Fibroblast of skin of scalp (primary cell): ENCODE measurements at regions not wholly inside any gene's neighbourhood (a gene's known extent, or its start where the extent isn't known, plus 50 kb on each side); places are given as distances from the start of the nearest gene placed in this dataset.
"Not testable (repeated sequence)": the region's sequence is repeated elsewhere in the genome, so short reads cannot be mapped to it uniquely, and the experiment has no call there.

Experiments used
- DNase-seq: peaks from one replicate; pipeline ENCODE4 v3.0.0-alpha.2; 2013

DNA sequence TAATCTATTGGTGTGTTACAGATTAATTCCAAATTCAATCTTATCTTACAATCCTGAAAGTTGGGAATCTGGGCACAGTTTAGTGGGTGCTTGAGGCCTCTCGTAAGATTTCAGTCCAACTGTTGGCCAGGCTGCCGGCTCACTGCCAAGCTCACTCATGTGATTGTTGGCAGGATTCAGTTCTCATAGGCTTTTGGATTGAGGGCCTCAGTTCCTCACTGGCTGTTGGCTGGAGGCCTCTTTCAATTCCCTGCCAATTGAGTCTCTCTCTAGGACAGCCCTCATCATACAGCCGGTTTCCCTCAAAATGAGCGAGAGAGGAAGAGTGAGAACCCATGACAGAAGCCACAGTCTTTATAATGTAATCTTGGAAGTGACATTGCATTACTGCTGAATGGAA, 123.5 kb upstream of the FBXO33 start:
- no peak for DNase-seq

DNA sequence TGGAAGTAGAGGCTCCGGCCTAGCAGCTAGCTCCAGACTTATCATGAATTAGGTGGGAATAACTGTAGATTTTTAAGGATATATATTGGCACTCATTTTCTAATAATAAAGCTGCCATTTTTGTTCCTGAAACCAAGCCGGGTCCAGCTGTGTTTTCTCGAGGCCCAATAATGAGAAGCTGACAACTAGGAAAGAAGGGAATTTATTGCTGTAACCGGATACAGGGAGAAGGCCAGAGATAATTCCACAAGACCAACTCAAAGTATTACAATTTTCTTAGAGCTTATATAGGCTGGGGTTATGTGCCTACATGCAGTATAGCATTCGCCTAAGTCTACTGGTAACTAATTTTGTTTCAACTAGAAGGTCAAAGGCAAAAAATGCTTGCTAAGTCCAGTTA, 122.3 kb upstream of the FBXO33 start:
- no peak for DNase-seq

DNA sequence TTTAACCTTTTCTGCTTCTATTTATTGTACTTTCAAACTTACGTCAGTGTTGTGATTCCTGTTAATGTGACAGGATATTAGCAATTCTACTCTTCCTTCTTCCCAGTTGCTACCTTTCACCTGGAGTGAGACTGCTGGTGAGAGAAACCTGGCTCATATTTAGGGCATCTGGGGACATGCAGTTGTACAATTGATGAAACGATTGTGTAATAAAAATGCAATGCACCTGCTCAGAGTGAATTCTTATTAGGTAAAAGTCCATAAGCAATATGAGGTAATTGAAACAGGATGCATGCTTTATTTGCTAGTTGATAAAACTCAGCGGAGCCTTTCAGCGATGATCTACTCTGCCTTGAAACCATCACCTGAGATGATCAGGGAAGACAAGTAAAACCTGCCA, 116.1 kb upstream of the FBXO33 start:
- DNase-seq: no peak

DNA sequence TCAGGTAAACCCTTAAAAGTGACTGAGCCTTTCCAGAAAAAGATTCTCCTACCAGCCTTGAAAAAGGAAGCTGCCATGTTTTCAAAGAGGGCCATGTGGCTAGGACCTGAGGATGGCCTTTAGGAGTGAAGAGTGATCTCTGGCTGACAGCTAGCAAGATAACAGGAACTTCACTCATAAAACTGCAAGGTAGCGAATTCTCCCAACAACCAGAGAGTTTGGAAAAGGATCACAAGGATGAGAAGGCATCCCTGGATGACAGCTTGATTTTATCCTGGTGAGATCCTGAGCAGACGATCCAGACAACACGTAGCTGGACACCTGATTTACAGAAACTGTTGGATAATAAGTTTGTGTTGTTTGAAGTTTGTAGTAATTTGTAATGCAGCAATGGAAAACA, 115.6 kb upstream of the FBXO33 start:
- DNase-seq: no peak

DNA sequence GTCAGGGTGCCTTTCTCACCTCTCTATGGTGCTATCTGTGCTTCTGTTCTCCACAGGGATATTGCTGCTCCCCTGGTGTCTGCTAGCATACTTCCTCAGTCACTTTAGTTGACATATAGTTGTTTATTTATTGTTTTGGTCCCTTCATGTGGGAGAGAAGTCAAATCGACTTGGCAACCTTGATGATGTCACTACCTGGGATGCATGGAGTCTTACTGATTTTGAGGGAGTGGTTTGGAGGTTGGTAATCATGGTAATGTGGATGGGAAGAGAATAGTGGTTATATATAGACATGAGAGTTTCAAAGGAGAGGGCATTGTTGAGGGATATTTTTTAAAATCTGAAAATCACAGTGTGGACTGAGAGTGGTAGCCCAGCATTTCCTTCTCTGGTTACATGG, 73.6 kb upstream of the FBXO33 start:
- no peak for DNase-seq

DNA sequence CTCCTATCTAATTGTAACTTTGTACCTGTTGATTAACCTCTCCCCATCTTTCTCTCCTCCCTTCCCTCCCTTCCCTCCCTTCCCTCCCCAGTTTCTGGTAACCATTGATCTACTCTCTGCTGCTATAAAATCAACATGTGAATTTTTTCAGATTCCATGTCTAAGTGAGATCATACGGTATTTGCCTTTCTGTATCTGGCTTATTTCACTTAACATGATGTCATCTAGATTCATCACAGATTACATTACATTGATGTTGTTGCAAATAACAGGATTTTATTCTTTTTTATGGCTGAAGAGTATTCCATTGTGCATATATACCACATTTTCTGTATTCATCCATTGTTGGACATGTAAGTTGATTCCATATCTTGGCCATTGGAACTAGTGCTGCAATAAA, 68.0 kb upstream of the FBXO33 start:
- no peak for DNase-seq

DNA sequence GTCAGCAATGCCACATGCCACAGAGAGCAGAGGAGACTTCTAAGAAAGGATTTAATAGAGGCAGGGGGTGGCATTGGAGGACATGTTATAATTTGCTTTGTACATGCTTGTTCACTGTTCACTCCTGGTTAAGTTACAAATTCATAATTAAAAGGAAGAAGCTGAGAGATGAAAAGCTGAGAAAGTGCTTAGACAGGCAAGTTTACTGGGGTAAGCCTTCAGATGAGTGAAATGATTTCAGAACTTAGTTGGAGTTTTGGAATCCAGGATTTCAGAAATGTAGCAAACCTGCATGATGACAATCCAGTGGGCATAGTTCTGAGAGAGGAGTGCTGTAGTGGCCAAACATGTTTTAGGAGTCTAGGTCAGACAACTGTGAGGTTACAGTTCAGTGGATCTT, 67.3 kb upstream of the FBXO33 start:
- no peak for DNase-seq

DNA sequence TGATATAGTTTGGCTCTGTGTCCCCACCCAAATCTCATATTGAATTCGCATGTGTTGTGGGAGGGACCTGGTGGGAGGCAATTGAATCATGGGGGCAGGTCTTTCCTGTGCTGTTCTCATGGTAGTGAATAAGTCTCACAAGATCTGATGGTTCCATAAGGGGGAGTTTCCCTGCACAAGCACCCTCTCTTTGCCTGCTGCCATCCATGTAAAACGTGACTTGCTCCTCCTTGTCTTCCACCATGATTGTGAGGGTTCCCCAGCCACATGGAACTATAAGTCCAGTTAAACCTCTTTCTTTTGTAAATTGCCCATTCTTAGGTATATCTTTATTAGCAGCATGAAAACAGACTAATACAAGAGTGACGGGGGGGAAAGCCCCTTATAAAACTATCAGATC, 65.4 kb upstream of the FBXO33 start:
- DNase-seq: not testable (repeated sequence)

DNA sequence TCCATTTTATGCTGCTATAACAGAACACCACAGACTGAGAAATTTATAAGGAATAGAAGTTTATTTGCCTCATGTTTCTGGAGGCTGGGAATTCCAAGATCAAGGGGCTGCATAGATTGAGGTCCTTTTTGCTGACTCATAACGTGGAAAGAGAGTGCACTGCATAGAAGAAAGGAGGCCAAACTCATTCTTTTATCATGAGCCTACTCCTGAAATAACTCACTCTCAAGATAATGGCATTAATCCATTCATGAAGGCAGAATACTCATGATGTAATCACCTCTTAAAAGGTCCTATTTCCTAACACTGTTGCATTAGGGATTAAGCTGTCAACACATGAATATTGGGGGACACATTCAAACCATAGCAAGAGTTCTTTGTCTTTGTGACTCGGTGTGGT, 60.0 kb upstream of the FBXO33 start:
- peak; percentile 88 for DNase-seq

DNA sequence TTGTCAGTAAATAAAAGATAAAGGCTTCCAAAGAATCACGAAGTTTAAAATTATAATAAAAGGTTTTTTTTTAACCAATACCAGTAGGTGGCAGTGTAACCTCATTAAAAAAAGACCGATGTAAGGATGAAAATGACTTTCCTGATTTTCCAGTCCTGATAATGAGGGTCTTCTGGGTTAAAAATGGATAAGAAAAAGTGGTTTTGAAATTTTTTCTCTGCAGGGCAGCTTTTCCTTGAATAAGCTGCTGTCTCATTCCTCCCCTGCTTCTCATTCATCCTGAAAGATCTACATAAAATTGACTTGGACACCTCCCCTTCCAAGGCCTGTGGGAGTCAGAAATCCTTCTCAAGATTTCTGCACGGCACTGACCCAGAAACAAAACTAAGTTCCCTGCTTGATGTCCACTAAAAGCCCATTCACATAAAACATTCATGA, 58.9 kb upstream of the FBXO33 start:
- peak; percentile 54 for DNase-seq

DNA sequence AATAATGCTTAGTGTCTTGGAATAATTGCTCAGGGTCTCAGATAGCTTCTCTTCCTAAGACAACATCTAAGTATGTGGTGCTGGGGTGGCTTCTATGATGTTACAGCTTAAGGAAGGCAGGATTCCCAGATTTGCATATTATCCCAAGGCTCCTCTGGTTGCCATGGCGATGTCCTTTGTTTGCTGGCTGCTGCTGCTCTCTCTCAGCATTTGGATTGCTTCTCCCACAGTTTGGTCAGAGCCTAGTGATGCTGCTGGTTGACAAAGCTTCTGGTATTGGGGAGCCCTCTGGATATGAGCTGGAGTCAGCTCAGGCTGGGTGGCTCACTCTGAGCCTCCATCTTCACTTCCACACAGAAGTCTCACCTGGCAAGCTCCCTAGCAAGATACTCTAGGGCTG, 56.4 kb upstream of the FBXO33 start:
- DNase-seq: peak; percentile 12

DNA sequence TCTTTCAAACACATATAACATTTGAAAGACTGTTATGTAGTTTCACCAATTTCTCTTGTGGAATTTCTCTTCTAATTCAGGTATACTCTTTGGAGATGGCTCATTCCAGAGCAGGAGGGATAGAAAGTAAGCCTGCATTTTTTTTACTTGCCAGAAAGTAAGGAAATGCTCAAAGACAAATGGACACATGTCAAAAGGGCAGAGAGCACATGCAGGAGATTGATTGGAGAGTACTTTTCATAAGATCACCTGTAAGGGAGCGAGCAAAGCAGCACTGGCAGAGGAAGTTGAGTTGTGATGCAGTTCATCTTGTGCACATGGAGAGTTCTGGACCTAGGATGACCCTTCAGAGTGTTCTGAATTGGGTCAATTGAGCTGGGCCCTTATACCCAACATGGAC, 51.4 kb upstream of the FBXO33 start:
- no peak for DNase-seq
